NCI-H2107 treated with DMSO at 0.1 percent for 48 hours (cell line): ENCODE measurements at regions not wholly inside any gene's neighbourhood (a gene's known extent, or its start where the extent isn't known, plus 50 kb on each side); places are given as distances from the start of the nearest gene placed in this dataset.
A peak's percentile ranks its signal among the peaks of the same experiment; 100 is the strongest.

Experiments used
- DNase-seq: peaks from one replicate; lab custom pipeline; 2025; ENCODE audit not compliant: unreplicated experiment; lab: John Stamatoyannopoulos, UW

DNA sequence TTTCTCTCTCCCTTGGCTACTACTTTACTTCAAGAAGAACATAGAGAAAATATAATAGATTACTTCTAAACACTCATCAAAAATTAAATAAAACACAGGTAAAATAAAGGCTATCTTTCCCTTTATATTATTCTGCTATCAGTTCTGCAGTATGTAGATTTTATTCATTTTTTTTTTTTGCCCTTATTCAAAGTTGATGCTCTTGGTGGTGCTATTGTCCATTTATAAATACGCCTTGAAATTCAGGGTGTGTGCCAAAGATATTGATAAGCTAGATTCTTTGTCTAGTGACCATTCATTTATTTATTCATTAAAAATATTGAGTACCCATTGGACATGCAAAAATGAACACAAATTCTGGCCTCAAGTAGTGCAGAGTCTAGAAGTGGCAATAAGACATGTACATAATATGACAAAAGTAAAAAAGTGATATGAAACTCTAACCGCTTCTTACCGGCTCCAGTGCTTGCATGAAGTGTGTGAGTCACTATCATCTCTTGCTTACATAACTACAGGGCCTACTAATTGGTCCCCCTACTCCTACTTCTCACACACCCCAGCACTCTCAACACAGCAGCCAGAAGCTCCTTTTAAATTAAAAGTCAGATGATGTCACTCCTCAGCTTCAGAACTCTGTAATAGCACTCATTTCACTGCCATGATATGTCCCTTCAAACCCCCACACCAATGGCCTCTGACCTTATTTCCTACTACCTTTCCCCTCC lies 208.3 kb upstream of the FANCL start:
- peak; percentile 55 for DNase-seq

DNA sequence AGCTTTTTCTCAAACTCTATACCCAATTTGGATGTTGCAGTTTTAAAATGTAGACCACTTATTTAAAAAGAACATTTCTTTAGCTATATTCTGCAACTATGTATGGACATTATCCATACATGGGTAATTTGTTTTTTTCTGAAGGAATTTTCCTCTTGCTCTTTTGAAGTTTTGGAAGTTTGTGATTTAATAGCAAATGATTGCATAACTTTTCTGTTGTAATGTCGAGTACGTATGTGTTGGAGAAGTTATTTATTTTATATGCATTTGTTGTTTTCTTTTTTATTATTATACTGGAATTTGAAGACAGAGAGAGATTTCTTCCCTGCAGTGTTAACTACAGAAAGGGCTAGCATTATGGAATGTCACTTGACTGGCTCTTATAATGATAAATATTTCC lies 207.7 kb upstream of the FANCL start:
- DNase-seq = no peak

DNA sequence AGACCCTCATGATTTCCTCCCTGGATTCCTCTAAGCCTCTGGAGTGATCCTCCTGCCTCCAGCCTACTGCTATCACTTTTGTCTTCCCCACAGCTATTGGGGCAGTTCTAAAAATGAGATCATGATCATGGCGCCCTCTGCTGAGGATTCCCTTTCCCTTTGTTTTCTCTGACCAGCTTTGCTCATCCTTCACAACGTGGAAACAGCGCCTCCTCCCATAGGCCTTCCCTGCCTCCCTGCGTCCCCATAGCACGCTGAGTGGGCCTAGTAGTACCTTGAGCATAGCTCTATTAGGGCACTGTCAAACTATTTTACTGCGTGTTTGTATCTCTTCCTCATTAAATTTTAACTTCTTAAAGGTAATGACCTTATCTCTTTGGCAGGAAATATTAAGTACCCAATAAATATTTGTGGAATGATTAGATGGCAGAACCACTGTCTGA lies 207.0 kb upstream of the FANCL start:
- DNase-seq = peak; percentile 92

DNA sequence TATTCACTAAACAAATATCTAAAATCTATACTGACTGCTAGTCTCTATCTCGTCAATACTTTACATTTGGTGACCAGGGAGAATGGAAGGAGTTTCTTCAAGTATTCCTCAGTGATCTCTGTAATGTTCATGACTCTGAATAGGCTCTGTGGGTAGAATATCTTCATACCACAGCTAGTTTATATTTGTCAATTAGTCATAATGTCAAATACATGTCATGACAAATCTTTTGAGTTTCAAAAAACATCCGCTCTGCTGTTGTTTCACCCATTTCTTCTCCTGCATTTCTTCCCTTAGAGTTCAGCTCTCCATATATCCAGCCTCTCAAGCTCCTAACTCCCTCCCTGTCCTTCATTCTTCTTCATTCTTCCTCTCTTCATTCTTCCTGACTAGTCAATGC lies 206.5 kb upstream of the FANCL start:
- DNase-seq = no peak

DNA sequence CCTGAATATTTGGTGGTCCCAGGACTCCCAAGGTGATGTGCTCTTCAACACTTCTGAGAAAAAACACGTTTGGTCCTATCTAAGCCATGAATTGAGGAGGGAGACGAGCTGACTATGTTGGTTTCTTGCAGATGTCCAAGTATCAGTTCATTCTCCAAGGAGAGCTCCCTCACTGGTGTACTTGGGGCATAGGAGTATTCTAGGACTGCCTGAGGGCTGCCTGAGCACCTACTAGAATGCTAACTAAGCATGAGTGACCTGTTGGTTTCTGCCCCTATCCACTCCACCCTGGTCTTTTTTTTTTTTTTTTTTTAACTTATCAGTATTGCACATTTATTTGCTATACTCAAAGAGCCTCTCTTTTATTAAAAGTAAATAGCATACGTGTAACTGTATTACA lies 200.5 kb upstream of the FANCL start:
- no peak for DNase-seq

DNA sequence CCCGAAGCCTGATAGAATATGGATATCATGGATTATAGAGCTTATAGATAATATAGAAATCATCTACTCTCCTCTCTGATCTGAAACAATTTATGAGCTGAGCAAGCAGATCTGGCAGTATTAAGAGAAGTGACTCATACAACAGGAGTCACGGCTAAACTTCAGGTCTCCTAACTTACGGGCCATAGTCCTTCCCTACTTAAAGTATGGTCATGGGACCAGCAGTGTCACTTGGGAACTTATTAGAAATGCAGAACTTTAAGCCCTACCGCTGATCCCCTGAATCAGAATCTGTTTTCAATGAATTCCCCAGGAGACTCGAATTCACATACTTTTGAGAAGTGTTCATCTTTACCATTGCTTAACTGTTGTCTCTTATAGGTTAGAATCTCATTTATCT lies 195.7 kb upstream of the FANCL start:
- no peak for DNase-seq

DNA sequence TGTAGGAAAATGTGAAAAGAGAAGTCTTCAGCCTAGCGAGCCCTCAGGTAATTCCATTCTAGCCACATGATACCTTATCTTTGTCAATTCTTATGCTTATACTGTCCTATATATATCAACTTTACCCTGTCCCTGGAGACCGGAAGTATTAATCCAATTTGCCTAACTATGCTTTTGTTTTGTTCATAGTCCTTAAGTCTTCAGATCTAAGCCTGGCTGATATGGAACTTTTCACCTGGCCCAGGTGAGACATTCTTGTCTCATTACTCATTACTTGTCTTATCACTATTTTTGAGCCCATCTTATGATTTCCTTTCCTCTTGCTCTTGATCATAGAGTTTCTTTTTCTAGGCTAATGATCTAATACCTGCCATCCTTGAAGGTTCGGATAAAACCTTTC lies 194.1 kb upstream of the FANCL start:
- no peak for DNase-seq

DNA sequence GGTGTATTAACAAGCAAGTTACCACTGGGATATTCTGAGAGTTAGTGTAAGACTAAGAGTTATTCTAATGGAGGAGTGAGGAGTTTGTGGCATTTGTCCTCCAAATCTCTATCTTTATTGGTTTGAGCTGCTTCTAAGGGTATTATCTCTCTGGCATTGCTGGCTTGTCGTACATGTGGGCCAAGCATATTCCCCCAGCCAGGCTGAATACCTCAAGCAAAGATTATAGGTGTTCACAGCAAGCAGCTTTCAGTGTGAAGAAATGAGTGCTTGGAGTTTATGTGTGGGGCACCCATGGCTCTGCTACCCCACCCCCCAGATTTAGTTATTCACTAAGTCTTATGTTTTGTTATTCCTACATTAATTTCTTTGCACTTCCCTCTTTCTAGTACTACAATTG lies 193.6 kb upstream of the FANCL start:
- no peak for DNase-seq

DNA sequence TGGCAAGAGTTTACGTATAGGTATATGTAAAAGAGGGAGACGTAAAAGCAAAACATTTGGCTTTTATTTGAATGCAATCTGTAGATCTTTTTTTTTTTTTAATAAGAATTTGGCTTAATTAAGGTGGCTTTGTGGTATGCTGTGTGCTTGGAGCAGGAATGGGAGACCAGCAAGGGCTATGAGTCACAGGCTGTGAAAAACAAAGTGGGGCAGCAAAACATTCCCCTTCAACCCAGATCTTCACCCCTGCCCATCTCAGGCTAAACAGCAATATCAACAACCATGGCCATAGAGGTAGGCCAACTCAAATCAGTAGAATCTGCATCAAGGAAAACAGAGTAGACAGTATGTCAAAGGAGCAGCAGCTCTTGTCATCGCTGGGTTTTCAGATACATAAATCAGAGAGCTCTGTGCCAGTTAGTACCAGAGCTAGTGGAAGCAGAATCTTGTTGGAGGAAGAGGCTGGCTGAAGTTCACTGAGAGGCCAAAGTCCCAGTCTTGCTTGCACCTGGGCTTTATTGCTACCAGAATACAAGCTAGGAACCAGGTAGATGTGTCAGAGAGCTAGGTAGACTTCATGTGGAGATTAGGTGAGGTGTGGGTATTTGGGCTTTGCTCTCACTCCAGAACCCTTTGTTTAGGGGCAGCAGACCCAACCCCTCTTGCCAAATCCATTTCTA lies 191.5 kb upstream of the FANCL start:
- no peak for DNase-seq

DNA sequence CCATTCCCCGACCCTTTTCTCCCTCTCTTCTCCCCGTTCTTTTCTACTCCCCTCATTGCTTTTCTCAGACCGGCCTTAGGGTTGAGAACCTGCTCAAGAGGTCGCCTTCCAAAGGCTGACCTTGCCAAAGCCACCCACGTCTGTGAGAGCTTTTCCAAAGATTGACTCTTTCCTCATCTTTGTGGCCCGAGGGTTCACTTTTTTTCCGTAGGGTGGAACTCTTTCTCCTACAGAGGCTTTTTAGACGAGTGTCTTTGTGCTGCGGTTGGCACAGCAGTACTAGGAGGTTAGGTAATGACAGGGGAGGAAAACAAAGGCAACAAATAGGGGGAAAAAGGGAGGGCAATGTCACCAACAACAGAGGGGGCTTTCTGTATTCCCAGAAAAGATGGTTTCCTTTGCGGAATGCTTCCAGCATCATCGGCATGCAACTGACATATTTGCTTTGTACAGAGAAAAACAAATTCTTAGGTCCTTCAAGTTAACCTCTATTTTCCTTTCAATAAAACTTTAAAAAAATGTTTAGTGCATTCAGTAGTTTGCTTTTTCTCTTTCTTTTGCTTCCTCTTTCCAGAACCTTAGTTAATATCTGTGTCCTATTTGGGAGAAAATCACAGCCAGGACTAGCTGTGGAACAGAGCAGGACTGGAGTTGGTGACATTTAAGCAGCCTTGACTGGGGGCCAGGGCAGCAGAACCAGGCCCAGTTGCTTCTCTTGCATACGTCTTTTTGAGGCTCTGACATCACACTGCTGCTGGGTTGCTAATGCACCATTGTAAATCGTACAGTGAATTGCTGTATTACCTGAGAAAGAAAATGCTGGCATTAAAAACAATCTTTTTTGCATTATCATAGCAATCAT lies 188.1 kb upstream of the FANCL start:
- DNase-seq = peak; percentile 52

DNA sequence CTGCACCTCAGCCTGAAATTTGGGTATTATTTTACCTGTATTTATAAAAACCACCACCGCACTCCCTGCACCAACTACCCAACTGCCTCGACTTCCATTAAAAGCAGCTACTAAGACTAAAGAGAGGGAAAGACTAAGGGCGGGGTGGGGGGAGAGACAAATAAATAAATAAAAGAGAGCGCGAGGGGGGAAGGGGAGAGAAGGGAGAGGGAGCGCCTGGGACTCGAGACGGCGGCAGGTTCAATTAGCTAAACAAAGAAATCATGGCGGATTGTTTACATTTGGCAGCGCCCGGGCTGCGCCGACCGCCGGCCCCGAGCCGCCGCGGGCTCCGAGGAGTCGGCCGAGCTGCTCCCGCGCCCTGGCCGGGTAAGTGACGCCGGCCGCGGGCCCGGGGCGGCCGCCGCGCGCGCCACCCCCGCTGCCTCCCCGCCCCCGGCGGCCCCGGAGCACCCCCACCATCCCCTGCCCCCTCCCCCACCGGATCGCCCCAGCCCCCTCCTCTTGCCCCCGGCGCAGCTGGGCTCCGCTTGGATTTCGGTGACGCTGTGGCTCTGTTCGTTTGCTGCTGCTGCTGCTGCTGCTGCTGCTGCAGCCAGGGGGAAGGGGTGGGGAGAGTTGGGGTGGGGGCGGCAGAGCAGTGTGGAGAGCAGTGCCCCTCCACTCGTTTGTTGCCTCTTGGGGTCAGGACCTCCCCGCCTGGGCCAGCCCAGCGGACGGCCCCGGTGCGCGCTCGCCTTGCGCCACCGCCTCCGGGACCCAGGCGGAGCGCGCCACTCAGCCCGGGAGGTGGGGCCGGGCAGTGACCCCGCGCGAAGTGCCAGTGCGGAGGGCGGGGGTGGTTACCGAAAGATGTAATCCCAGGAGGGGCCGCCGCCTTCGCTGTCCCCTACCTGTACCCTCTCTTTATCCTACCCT lies 187.2 kb upstream of the FANCL start:
- peak; percentile 52 for DNase-seq

DNA sequence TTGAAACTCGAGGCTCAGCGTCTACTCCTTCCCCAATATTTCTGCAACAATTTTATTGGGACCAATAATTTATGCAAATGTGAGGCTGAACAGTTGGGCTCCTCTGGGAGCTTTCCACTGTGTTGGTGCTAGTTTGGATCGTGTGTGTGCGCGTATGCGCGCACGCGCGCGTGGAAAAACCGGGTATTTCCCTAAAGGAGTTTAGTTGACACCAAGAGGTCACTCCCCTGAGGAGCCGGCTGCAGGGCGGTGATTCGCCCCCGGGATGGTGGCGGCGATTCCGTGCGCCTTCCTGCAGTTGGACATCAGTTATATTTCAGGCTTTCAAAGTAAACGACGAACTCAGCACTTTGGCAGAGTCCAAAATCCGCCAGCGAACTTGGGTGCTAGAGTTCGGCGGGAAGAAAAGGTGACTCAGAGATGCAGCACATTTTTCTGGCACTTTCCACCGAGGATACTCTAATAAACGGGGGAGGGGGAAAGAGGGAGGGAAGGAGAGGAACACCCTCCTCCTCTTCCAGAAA lies 186.5 kb upstream of the FANCL start:
- DNase-seq = no peak

DNA sequence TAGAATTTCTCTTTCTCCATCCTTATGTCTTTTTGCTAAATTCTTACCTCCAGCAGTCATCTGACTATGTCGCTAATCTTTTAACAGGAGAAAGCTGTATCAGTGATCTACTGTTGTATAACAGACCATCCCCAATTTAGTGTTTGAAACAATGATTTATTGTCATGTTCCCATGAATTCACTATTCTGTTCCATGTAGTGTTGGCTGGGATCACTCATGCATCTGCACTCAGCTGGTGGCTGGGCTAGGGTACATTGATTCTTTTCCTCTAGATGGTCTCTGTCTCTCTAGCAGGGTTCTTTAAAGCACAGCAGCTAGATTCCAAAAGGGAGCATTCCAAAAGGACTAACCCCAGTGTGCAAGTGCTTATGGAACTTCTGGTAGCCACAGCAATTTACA lies 184.2 kb upstream of the FANCL start:
- no peak for DNase-seq

DNA sequence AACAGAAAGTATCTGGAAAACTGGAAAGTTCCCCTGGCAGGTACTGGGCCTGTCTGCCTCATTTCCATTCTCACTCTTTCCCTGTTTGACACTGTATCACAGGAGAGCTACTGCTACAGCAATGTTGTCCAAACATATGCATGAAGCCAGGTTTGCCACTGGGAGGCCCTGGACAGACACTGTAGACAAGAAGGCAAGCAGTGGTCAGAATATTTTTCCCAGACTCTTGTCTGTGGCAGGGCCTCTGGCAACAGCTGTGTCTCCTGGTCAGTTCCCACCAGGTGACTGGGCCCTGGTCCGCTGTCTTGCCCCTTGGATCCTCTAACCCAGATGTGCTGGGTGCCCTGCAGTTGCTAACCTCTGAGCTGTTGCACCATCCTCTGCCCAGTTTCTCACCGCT lies 178.9 kb upstream of the FANCL start:
- DNase-seq = no peak

DNA sequence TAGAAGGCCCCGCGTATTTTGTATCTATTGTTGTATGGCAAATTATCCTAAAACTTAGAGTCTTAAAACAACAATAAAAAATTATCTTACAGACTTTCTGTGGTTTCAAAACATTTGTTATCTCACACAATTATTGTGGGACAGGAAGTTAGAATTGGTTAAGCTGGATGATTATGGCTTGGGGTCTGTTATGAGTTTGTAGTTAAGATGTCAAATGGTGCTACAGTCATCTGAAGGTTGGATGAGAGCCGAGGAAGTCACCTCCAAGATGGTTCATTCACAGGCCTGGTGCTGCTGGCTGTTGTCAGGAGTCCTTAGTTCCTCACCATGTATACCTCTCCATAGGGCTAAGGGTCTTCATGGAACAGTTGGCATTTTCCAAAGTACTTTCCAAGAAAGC lies 175.6 kb upstream of the FANCL start:
- DNase-seq = no peak

DNA sequence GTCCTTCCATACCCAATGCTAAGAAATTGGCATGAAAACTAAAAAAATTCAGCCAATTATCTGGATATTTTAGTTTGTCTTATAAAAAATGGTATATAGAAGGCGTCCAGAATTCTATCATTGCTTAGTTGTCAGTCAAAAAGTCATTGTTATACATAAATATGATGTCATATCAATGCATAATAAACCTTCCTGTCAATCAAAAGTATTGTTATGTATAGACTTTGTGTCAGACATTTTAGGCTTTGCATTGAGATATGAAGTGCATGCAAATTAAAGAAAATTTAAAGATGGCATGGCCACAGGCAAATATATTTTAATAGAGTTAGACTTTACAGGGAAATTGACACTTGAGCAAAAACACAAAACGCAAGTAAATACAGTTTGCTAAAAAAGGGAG lies 173.4 kb upstream of the FANCL start:
- no peak for DNase-seq

DNA sequence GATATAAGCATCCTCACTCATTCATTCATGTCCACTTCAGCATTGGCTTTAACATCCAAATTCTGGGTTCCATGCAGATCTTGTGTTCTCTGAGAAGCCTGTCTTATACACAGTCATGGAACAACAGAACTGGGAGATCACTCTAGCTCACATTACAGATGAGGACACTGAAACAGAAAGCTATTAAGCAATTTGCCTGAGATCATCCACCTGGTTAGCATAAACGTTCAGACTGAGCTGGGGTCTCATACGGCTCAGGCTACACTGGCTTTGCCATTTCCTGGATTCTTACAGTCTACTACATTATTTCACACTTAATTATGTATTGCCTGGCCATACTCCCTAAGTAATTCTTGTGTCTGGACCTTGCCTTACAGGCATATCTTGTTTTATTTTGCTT lies 169.4 kb upstream of the FANCL start:
- no peak for DNase-seq

DNA sequence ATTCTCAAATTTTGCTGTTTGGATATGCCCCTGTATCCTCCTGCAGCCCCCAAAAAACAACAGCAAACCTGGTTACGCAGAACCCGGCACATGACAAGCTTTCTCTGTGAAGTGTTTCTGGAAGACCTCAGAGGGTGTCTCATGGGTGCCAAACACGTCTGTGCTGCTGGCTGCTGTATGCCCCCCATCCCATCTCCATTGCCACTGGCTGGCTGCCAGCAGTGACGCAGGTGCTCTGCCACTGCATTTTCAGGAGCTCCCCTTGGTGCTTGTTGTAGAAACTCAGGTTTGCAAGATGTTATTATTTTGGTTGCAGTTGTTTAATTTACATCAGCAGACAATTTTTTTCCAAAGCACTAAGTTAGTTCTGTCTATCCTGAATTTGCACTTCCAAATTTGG lies 166.4 kb upstream of the FANCL start:
- no peak for DNase-seq

DNA sequence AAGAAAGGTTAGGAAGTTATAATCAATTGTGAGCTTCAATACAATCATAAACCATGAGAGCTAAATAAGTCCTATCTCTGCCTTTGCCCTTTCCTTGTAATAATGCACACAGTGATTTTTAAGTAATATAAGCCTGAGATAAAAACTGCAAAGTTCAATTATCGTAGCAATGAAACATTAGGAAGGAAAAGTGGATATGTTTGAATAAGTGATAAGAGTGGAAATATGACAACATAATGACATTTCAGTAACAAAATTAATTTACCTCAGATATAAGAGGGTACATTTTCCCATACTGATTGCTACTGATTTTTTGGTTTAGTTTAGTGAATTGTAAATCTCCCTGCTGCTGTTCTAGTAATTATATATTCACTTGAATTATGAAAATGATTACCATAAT lies 164.2 kb upstream of the FANCL start:
- no peak for DNase-seq

DNA sequence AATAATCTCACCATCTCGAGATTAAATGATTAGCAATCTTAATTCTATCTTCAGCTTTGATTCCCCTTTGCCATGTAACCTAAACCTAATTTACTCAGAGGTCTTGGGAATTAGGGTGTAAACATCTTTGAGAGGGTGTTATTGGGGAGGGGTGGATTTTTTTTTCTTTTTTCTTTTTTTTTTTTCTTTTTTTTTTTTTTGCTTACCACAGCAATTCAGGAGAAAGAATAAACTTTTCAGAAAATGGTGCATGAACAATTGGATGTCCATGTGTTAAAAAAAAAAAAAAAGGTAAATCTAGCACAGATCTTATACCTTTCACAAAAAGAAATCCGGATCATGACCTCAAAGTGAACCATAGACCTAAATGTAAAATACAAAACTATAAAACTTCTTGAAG lies 160.8 kb upstream of the FANCL start:
- no peak for DNase-seq

DNA sequence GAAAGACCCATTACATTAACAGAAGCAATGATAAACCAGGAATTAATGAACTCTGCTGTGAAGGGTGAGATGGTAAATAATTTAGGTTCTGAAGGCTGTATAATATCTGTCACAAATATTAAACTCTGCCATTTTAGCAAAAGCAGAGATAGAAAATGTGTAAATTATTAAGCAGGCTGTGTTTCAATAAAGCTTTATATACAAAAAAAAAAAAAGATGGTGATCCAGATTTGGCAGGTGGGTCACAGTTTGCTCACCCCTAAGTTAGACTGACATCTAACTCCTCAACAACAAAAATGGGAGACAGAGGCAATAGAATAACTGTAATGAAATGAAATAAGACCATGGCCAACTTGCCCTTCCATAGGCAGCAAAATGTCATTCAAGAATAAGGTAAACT lies 157.3 kb upstream of the FANCL start:
- DNase-seq = no peak
